ENCODE measurements at regions not wholly inside any gene's neighbourhood (a gene's known extent, or its start where the extent isn't known, plus 50 kb on each side); places are given as distances from the start of the nearest gene placed in this dataset.

DNA sequence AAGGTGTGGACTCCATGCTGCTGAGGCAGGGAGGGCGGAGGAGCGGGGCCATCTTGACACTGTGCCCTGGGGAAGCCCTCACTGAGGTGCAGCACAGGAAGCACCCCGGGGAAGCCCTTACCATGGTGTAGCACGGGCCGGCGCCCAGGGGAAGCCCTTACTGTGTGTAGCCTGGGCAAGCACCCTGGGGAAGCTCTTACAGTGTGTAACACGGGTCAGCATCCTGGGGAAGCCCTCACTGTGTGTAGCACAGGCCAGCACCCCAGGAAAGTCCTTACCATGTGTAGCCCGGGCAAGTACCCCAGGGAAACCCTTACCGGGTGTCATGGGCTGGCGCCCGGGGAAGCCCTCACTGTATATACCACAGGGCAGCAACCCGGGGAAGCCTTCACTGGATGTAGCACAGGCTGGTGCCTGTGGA, 62.6 kb upstream of the ZNF354B start:
- no peak overlapping the region for H3K4me3 ChIP-seq (replicated peaks; ENCODE audit: insufficient read depth, low read length)
- no peak for DNase-seq (ENCODE audit: low read depth in 1 of 2, low spot score in 1 of 2)
- no peak overlapping the region for H3K27ac ChIP-seq (replicated peaks)
- no peaks in the 10 kb centered on the region for H3K27me3 ChIP-seq (ENCODE audit: insufficient read depth, poor library complexity, severe bottlenecking)
- TF ChIP-seq, protein P1, sequence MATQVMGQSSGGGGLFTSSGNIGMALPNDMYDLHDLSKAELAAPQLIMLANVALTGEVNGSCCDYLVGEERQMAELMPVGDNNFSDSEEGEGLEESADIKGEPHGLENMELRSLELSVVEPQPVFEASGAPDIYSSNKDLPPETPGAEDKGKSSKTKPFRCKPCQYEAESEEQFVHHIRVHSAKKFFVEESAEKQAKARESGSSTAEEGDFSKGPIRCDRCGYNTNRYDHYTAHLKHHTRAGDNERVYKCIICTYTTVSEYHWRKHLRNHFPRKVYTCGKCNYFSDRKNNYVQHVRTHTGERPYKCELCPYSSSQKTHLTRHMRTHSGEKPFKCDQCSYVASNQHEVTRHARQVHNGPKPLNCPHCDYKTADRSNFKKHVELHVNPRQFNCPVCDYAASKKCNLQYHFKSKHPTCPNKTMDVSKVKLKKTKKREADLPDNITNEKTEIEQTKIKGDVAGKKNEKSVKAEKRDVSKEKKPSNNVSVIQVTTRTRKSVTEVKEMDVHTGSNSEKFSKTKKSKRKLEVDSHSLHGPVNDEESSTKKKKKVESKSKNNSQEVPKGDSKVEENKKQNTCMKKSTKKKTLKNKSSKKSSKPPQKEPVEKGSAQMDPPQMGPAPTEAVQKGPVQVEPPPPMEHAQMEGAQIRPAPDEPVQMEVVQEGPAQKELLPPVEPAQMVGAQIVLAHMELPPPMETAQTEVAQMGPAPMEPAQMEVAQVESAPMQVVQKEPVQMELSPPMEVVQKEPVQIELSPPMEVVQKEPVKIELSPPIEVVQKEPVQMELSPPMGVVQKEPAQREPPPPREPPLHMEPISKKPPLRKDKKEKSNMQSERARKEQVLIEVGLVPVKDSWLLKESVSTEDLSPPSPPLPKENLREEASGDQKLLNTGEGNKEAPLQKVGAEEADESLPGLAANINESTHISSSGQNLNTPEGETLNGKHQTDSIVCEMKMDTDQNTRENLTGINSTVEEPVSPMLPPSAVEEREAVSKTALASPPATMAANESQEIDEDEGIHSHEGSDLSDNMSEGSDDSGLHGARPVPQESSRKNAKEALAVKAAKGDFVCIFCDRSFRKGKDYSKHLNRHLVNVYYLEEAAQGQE (IDR thresholded peaks at IDR 0.05; ENCODE audit: insufficient replicate concordance, low read depth): no peak
- TF ChIP-seq, protein P2, sequence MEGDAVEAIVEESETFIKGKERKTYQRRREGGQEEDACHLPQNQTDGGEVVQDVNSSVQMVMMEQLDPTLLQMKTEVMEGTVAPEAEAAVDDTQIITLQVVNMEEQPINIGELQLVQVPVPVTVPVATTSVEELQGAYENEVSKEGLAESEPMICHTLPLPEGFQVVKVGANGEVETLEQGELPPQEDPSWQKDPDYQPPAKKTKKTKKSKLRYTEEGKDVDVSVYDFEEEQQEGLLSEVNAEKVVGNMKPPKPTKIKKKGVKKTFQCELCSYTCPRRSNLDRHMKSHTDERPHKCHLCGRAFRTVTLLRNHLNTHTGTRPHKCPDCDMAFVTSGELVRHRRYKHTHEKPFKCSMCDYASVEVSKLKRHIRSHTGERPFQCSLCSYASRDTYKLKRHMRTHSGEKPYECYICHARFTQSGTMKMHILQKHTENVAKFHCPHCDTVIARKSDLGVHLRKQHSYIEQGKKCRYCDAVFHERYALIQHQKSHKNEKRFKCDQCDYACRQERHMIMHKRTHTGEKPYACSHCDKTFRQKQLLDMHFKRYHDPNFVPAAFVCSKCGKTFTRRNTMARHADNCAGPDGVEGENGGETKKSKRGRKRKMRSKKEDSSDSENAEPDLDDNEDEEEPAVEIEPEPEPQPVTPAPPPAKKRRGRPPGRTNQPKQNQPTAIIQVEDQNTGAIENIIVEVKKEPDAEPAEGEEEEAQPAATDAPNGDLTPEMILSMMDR (IDR thresholded peaks at IDR 0.05; ENCODE audit: insufficient read depth, low read length): no peak
- TF ChIP-seq POLR2AphosphoS5 (IDR thresholded peaks at IDR 0.05; ENCODE audit: low read depth) (no peak), GABPA (IDR thresholded peaks at IDR 0.05; ENCODE audit: low read depth) (no peak), SPI1 (IDR thresholded peaks at IDR 0.05; ENCODE audit: borderline replicate concordance, low read depth) (no peak)

DNA sequence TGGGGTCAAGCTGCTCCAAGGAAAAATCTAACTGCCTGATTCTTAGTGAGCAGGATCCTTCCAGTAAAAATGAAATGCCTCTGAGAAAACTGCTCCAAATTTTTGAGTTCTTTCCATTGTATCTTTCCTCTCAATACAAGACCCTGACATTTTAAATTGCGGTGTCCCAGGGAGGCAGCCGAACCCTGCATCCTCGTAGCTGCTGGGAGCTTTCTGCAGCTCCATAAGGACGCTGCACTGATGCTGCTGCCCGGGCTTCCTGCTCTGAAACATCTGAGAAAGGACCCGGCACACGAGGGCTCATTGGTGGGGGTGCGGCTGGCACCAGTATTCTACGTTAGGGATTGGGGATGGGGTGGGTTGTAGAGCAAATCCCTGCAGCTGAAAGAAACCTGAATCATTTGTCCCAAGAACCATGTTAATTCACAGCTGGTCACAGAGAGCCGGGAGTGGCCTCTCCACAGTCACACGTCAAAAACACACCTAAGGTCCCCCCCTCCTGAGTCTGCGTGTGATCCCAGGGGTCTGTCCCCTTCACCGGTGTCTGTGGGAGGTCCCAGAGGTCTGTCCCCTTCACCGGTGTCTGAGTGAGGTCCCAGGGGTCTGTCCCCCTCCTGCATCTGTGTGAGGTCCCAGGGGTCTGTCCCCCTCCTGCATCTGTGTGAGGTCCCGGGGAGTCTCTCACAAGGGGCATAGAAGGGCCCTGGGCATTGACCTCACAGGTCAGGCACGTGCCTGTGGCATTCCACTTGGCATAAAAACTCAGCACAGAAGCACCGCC, 63.4 kb upstream of the ZNF354B start:
- Histone ChIP-seq H3K27ac (replicated peaks) (no peak overlapping the region), H3K27me3 (ENCODE audit: insufficient read depth, poor library complexity, severe bottlenecking) (no peaks in the 10 kb centered on the region), H3K4me3 (replicated peaks; ENCODE audit: insufficient read depth, low read length) (no peak overlapping the region)
- TF ChIP-seq POLR2AphosphoS5 (IDR thresholded peaks at IDR 0.05; ENCODE audit: low read depth) (no peak), GABPA (IDR thresholded peaks at IDR 0.05; ENCODE audit: low read depth) (no peak), SPI1 (IDR thresholded peaks at IDR 0.05; ENCODE audit: borderline replicate concordance, low read depth) (no peak)
- TF ChIP-seq, protein P2 (IDR thresholded peaks at IDR 0.05; ENCODE audit: insufficient read depth, low read length): no peak
- TF ChIP-seq, protein P1 (IDR thresholded peaks at IDR 0.05; ENCODE audit: insufficient replicate concordance, low read depth): no peak
- no peak for DNase-seq (ENCODE audit: low read depth in 1 of 2, low spot score in 1 of 2)

DNA sequence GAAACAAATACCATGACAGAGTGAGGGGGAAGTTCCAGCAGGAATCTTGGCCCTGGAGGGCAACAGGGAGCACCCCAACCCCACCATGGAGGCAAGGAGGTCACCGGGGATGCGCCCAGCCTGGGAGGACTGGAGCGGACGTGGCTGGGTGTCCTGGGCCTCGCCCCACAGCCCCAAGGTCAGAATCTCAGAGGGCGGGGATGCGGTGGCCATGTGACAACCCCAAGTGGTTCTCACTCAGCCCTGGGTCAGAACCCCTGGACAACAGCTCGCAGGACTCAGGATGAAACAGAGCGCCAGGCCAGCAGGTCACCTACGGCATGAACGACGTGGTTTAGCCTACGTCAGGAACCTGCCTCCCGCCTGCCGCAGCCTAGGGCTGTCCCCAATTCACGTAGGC, 64.0 kb upstream of the ZNF354A start:
- H3K27ac ChIP-seq (replicated peaks): no peak overlapping the region
- no peak for DNase-seq (ENCODE audit: low read depth in 1 of 2, low spot score in 1 of 2)
- no peaks in the 10 kb centered on the region for H3K27me3 ChIP-seq (ENCODE audit: insufficient read depth, poor library complexity, severe bottlenecking)
- H3K4me3 ChIP-seq (replicated peaks; ENCODE audit: insufficient read depth, low read length): no peak overlapping the region
- TF ChIP-seq POLR2AphosphoS5 (IDR thresholded peaks at IDR 0.05; ENCODE audit: low read depth) (no peak), SPI1 (IDR thresholded peaks at IDR 0.05; ENCODE audit: borderline replicate concordance, low read depth) (no peak), GABPA (IDR thresholded peaks at IDR 0.05; ENCODE audit: low read depth) (no peak)
- TF ChIP-seq, protein P2 (IDR thresholded peaks at IDR 0.05; ENCODE audit: insufficient read depth, low read length): no peak
- TF ChIP-seq, protein P1 (IDR thresholded peaks at IDR 0.05; ENCODE audit: insufficient replicate concordance, low read depth): no peak

Data from HL-60 (cell line).